H9 (cell line): ENCODE measurements at regions not wholly inside any gene's neighbourhood (a gene's known extent, or its start where the extent isn't known, plus 50 kb on each side); places are given as distances from the start of the nearest gene placed in this dataset.
"Not testable (repeated sequence)": the region's sequence is repeated elsewhere in the genome, so short reads cannot be mapped to it uniquely, and the experiment has no call there.

Experiments
- DNase-seq: peaks from one replicate; pipeline ENCODE4 v3.0.0-alpha.2; 2017
- H2AFZ ChIP-seq: one replicate; pipeline ENCODE4 v1.6.1; 2013; ENCODE audit warnings: mild to moderate bottlenecking, low read length, control low read depth, moderate library complexity
- H2AK5ac ChIP-seq: 2 replicates; pipeline ENCODE4 v1.6.1; 2013; ENCODE audit warnings: low read length, control low read depth, mixed read lengths; ENCODE audit not compliant: insufficient read length
- H2BK120ac ChIP-seq: one replicate; pipeline ENCODE4 v1.6.1; 2013; ENCODE audit warnings: low read depth, mild to moderate bottlenecking, low read length, control low read depth, inconsistent platforms; ENCODE audit not compliant: poor library complexity, severe bottlenecking
- H2BK12ac ChIP-seq: 2 replicates; pipeline ENCODE4 v1.6.1; 2013; ENCODE audit warnings: low read length, control low read depth, mixed read lengths, low read depth; ENCODE audit not compliant: insufficient read length
- H2BK15ac ChIP-seq: 2 replicates; pipeline ENCODE4 v1.6.1; 2013; ENCODE audit warnings: low read depth, low read length, control low read depth
- H2BK20ac ChIP-seq: one replicate; pipeline ENCODE4 v1.6.1; 2013; ENCODE audit warnings: low read depth, mild to moderate bottlenecking, low read length, control low read depth, inconsistent platforms; ENCODE audit not compliant: poor library complexity, severe bottlenecking
- H2BK5ac ChIP-seq: 2 replicates; pipeline ENCODE4 v1.6.1; 2013; ENCODE audit warnings: low read length, control low read depth, mixed read lengths; ENCODE audit not compliant: insufficient read length
- H3K14ac ChIP-seq: 2 replicates; pipeline ENCODE4 v1.6.1; 2013; ENCODE audit warnings: low read length, control low read depth; ENCODE audit not compliant: insufficient read depth
- H3K18ac ChIP-seq: 2 replicates; pipeline ENCODE4 v1.6.1; 2013; ENCODE audit warnings: low read depth, mild to moderate bottlenecking, mixed read lengths, low read length, control low read depth; ENCODE audit not compliant: insufficient read length
- H3K23ac ChIP-seq: 2 replicates; pipeline ENCODE4 v1.6.1; 2013; ENCODE audit warnings: low read length, control low read depth, mixed read lengths, low read depth; ENCODE audit not compliant: insufficient read length
- H3K23me2 ChIP-seq: 2 replicates; pipeline ENCODE4 v1.6.1; 2013; ENCODE audit warnings: low read depth, mild to moderate bottlenecking, mixed read lengths, low read length, control low read depth; ENCODE audit not compliant: insufficient read length, poor library complexity, severe bottlenecking
- H3K27ac ChIP-seq: 2 replicates; pipeline ENCODE4 v1.5.1; 2013; ENCODE audit warnings: low read length, control low read depth, mixed read lengths, low read depth; ENCODE audit not compliant: insufficient read length
- H3K27me3 ChIP-seq: 2 replicates; pipeline ENCODE4 v1.6.1; 2013; ENCODE audit warnings: low read length, control low read depth, inconsistent platforms; ENCODE audit not compliant: insufficient read depth
- H3K4ac ChIP-seq: 2 replicates; pipeline ENCODE4 v1.6.1; 2013; ENCODE audit warnings: low read depth, mild to moderate bottlenecking, control low read depth, inconsistent platforms, low read length, moderate library complexity
- H3K4me1 ChIP-seq: 2 replicates; pipeline ENCODE4 v1.6.1; 2013; ENCODE audit warnings: low read length, control low read depth, inconsistent platforms; ENCODE audit not compliant: insufficient read depth
- H3K4me2 ChIP-seq: 2 replicates; pipeline ENCODE4 v1.6.1; 2013; ENCODE audit warnings: low read length, control low read depth, mixed read lengths; ENCODE audit not compliant: insufficient read length, insufficient read depth
- H3K56ac ChIP-seq: 2 replicates; pipeline ENCODE4 v1.6.1; 2013; ENCODE audit warnings: low read depth, mild to moderate bottlenecking, mixed read lengths, low read length, control low read depth; ENCODE audit not compliant: insufficient read length
- H3K79me1 ChIP-seq: 2 replicates; pipeline ENCODE4 v1.6.1; 2013; ENCODE audit warnings: low read depth, mild to moderate bottlenecking, moderate library complexity, low read length, control low read depth, inconsistent platforms; ENCODE audit not compliant: insufficient read depth, poor library complexity, severe bottlenecking
- H3K79me2 ChIP-seq: 2 replicates; pipeline ENCODE4 v1.6.1; 2013; ENCODE audit warnings: low read length, control low read depth, inconsistent platforms; ENCODE audit not compliant: insufficient read depth
- H3K9ac ChIP-seq: 2 replicates; pipeline ENCODE4 v1.6.1; 2013; ENCODE audit warnings: low read length, control low read depth, mixed read lengths; ENCODE audit not compliant: insufficient read length; ENCODE audit errors: extremely low read depth
- H3K9me3 ChIP-seq: one replicate; pipeline ENCODE4 v1.6.1; 2013; ENCODE audit warnings: low read depth, low read length, inconsistent platforms; ENCODE audit not compliant: control insufficient read depth
- H3T11ph ChIP-seq: one replicate; pipeline ENCODE4 v1.6.1; 2013; ENCODE audit warnings: mild to moderate bottlenecking, low read length, control low read depth, inconsistent platforms
- H4K20me1 ChIP-seq: one replicate; pipeline ENCODE4 v1.6.1; 2013; ENCODE audit not compliant: control insufficient read depth, insufficient read length, insufficient read depth
- H4K5ac ChIP-seq: 2 replicates; pipeline ENCODE4 v1.6.1; 2013; ENCODE audit warnings: low read depth, mild to moderate bottlenecking, mixed read lengths, low read length, control low read depth; ENCODE audit not compliant: insufficient read length
- H4K8ac ChIP-seq: replicated peaks from 2 replicates; pipeline ENCODE4 v1.6.1; 2013; ENCODE audit warnings: low read length, control low read depth, mixed read lengths, low read depth; ENCODE audit not compliant: insufficient read length
- H4K91ac ChIP-seq: 2 replicates; pipeline ENCODE4 v1.6.1; 2013; ENCODE audit warnings: low read depth, mild to moderate bottlenecking, moderate library complexity, mixed read lengths, low read length, control low read depth; ENCODE audit not compliant: insufficient read length
- H3K27ac Mint-ChIP-seq, 3 experiments: 2 replicates in 2 of 3; 3 replicates in 1 of 3; pipeline ENCODE4 v1.8.0; 2020 to 2021; ENCODE audit warnings: mixed read lengths in 3 of 3, mild to moderate bottlenecking in 1 of 3, moderate library complexity in 1 of 3
- H3K27me3 Mint-ChIP-seq: 2 replicates; pipeline ENCODE4 v1.8.0; 2021; ENCODE audit warnings: low read depth, mild to moderate bottlenecking, moderate library complexity, mixed read lengths
- H3K36me3 Mint-ChIP-seq, 3 experiments: 2 replicates in 2 of 3; 3 replicates in 1 of 3; pipeline ENCODE4 v1.8.0; 2020 to 2021; ENCODE audit warnings: low read depth in 3 of 3, mixed read lengths in 3 of 3; ENCODE audit not compliant: insufficient read depth in 1 of 3
- H3K4me1 Mint-ChIP-seq, 2 experiments: 2 replicates each; pipeline ENCODE4 v1.8.0; 2020; ENCODE audit warnings: mixed read lengths in 2 of 2
- H3K4me3 Mint-ChIP-seq, 2 experiments: 2 replicates in 1 of 2; 3 replicates in 1 of 2; pipeline ENCODE4 v1.8.0; 2020 to 2021; ENCODE audit warnings: mild to moderate bottlenecking in 2 of 2, mixed read lengths in 2 of 2, moderate library complexity in 1 of 2
- H3K9me3 Mint-ChIP-seq, 2 experiments: 2 replicates in 1 of 2; 3 replicates in 1 of 2; pipeline ENCODE4 v1.8.0; 2020; ENCODE audit warnings: mild to moderate bottlenecking in 2 of 2, mixed read lengths in 2 of 2, moderate library complexity in 1 of 2
- WGBS: extraction: QIAGEN DNeasy Blood & Tissue Kit; methylation state at CpG from one replicate; pipeline ENCODE4 v1.1.7; 2013; ENCODE audit warnings: missing lambda C conversion rate, low lambda C conversion rate, mixed read lengths; ENCODE audit not compliant: insufficient read length; ENCODE audit errors: extremely low coverage; 5-methylcytosine and 5-hydroxymethylcytosine counted together

GRCh38 chr1:149234926-149235914 is 131.9 kb upstream of the NBPF9 start:
- H4K91ac ChIP-seq, H2BK12ac ChIP-seq, H2AFZ ChIP-seq, H3K4me2 ChIP-seq, H2AK5ac ChIP-seq, H3K27me3 Mint-ChIP-seq, H3K79me2 ChIP-seq, H3K23me2 ChIP-seq, H3K27ac Mint-ChIP-seq, H3K27me3 ChIP-seq, H3K18ac ChIP-seq, H3K4me1 Mint-ChIP-seq, DNase-seq, H2BK20ac ChIP-seq, H2BK15ac ChIP-seq, H3K9me3 ChIP-seq, H2BK5ac ChIP-seq, H3K4ac ChIP-seq, H4K8ac ChIP-seq, H4K20me1 ChIP-seq, H3K56ac ChIP-seq, H3K23ac ChIP-seq, H3K9ac ChIP-seq, H4K5ac ChIP-seq, H3K9me3 Mint-ChIP-seq, H3T11ph ChIP-seq, H3K27ac ChIP-seq, H3K36me3 Mint-ChIP-seq, H2BK120ac ChIP-seq, H3K4me1 ChIP-seq, H3K14ac ChIP-seq, H3K79me1 ChIP-seq, H3K4me3 Mint-ChIP-seq: not testable (repeated sequence)
- no CpG with 5 or more reads among the region's 5 CpGs for WGBS

- not testable (repeated sequence) for H4K5ac ChIP-seq, H3K79me1 ChIP-seq, H2BK15ac ChIP-seq, H3K4me2 ChIP-seq, H3K9me3 ChIP-seq, H3K27ac ChIP-seq, H4K20me1 ChIP-seq, H3K9me3 Mint-ChIP-seq, H3K36me3 Mint-ChIP-seq, H2BK5ac ChIP-seq, H3K23me2 ChIP-seq, H3K9ac ChIP-seq, H3K4me1 Mint-ChIP-seq, H3K23ac ChIP-seq, H3K56ac ChIP-seq, H4K8ac ChIP-seq, H3K4ac ChIP-seq, H3K27me3 Mint-ChIP-seq, H4K91ac ChIP-seq, H2BK12ac ChIP-seq, H2AFZ ChIP-seq, H3K4me1 ChIP-seq, H2BK120ac ChIP-seq, H3K14ac ChIP-seq, H2AK5ac ChIP-seq, H2BK20ac ChIP-seq, H3T11ph ChIP-seq, DNase-seq, H3K4me3 Mint-ChIP-seq, H3K79me2 ChIP-seq, H3K27me3 ChIP-seq, H3K27ac Mint-ChIP-seq, H3K18ac ChIP-seq
- no CpG with 5 or more reads among the region's 4 CpGs for WGBS
These were observed 134.2 kb upstream of the NBPF9 start for GRCh38 chr1:149237515-149237914.
